Kidney glomerular epithelial cell (primary cell): ENCODE measurements at regions not wholly inside any gene's neighbourhood (a gene's known extent, or its start where the extent isn't known, plus 50 kb on each side); places are given as distances from the start of the nearest gene placed in this dataset.
"Not testable (repeated sequence)": the region's sequence is repeated elsewhere in the genome, so short reads cannot be mapped to it uniquely, and the experiment has no call there.

Experiments used
- DNase-seq: peaks from one replicate; lab custom pipeline; 2025; lab: John Stamatoyannopoulos, UW

- no peak for DNase-seq
Observed at GRCh38 chr4:85106166-85106565, 139.7 kb upstream of the WDFY3 start.

- DNase-seq = no peak
Observed at GRCh38 chr4:85106805-85107336, 140.4 kb upstream of the WDFY3 start.

- DNase-seq = no peak
Observed at GRCh38 chr4:85107553-85107952, 141.1 kb upstream of the WDFY3 start.

- no peak for DNase-seq
Observed at GRCh38 chr4:85113706-85114105, 147.2 kb upstream of the WDFY3 start.

GRCh38 chr4:85114526-85114925 lies 148.0 kb upstream of the WDFY3 start:
- DNase-seq = no peak

GRCh38 chr4:85116008-85116407 lies 149.5 kb upstream of the WDFY3 start:
- DNase-seq = no peak

GRCh38 chr4:85125688-85126087 lies 159.2 kb upstream of the WDFY3 start:
- DNase-seq = no peak

GRCh38 chr4:85126991-85127591 lies 160.6 kb upstream of the WDFY3 start:
- DNase-seq = no peak

GRCh38 chr4:85127653-85128052 lies 161.2 kb upstream of the WDFY3 start:
- DNase-seq = no peak

GRCh38 chr4:85128246-85129204 lies 162.0 kb upstream of the WDFY3 start:
- DNase-seq = no peak

- not testable (repeated sequence) for DNase-seq
Observed at GRCh38 chr4:85129354-85130125, 163.1 kb upstream of the WDFY3 start.

GRCh38 chr4:85132117-85132516 lies 165.6 kb upstream of the WDFY3 start:
- DNase-seq = no peak

- DNase-seq = no peak
Observed at GRCh38 chr4:85132570-85132969, 166.1 kb upstream of the WDFY3 start.

GRCh38 chr4:85139749-85140148 lies 173.3 kb upstream of the WDFY3 start:
- not testable (repeated sequence) for DNase-seq

- DNase-seq = no peak
Observed at GRCh38 chr4:85142451-85142850, 176.0 kb upstream of the WDFY3 start.

- DNase-seq = peak; percentile 81
Observed at GRCh38 chr4:85147481-85148076, 181.1 kb upstream of the WDFY3 start.

- no peak for DNase-seq
Observed at GRCh38 chr4:85149676-85150075, 183.2 kb upstream of the WDFY3 start.

- DNase-seq = no peak
Observed at GRCh38 chr4:85151371-85151770, 184.9 kb upstream of the WDFY3 start.

- DNase-seq = no peak
Observed at GRCh38 chr4:85151786-85152185, 185.3 kb upstream of the WDFY3 start.

- DNase-seq = no peak
Observed at GRCh38 chr4:85152480-85152879, 186.0 kb upstream of the WDFY3 start.

GRCh38 chr4:85153221-85153620 lies 186.7 kb upstream of the WDFY3 start:
- DNase-seq = no peak

GRCh38 chr4:85154591-85154990 lies 188.1 kb upstream of the WDFY3 start:
- no peak for DNase-seq
